Panc1 (cell line): ENCODE measurements at regions not wholly inside any gene's neighbourhood (a gene's known extent, or its start where the extent isn't known, plus 50 kb on each side); places are given as distances from the start of the nearest gene placed in this dataset.

ENCODE experiments used
- ATAC-seq: fragments of 200-7000 bp; cut with Tn5 transposase; 2 replicates; pipeline ENCODE4 v1.9.1; 2020; ENCODE audit warnings: mild to moderate bottlenecking, moderate library complexity
- BruUV-seq: library from RNA; stranded (reverse); fragments of 400-500 nt; replicated peaks from 2 replicates; lab custom pipeline; 2021; lab: Mats Ljungman, UMichigan
- CTCF ChIA-PET: fragments of 300-600 bp; sonication (Branson Sonifier 250); formaldehyde crosslinking; loops from one replicate; lab custom pipeline; 2022; ENCODE audit warnings: antibody characterized with exemption; lab: Charles Lee
- POLR2A ChIA-PET: fragments of 300-600 bp; sonication (Branson Sonifier 250); formaldehyde crosslinking; loops from one replicate; lab custom pipeline; 2022; ENCODE audit warnings: antibody characterized with exemption; lab: Charles Lee
- DNase-seq: peaks from one replicate; pipeline ENCODE4 v3.0.0-alpha.2; 2010; ENCODE audit warnings: low read depth, low spot score
- H3K27ac ChIP-seq: 2 replicates; pipeline ENCODE4 v1.5.1; 2011; ENCODE audit warnings: mild to moderate bottlenecking, low read length, inconsistent platforms
- H3K27me3 ChIP-seq: fragments of 200-500 bp; sonication (Bioruptor generic); 2 replicates; pipeline ENCODE4 v1.6.0; 2014; ENCODE audit warnings: low read length, inconsistent platforms; ENCODE audit not compliant: control insufficient read depth, insufficient read depth
- H3K36me3 ChIP-seq: fragments of 200-500 bp; sonication (Bioruptor generic); 2 replicates; pipeline ENCODE4 v1.5.1; 2014; ENCODE audit warnings: inconsistent platforms, mild to moderate bottlenecking, low read length, moderate library complexity; ENCODE audit not compliant: control insufficient read depth, insufficient read depth
- H3K4me1 ChIP-seq: 2 replicates; pipeline ENCODE4 v1.5.1; 2011; ENCODE audit warnings: inconsistent platforms, mild to moderate bottlenecking, low read length, moderate library complexity; ENCODE audit not compliant: control insufficient read depth, insufficient read depth
- H3K4me3 ChIP-seq, 2 experiments: 2 replicates each; pipeline ENCODE4 v1.5.1; 2011 to 2012; ENCODE audit warnings: low read depth in 2 of 2, low read length in 2 of 2, mild to moderate bottlenecking in 2 of 2, inconsistent platforms in 1 of 2, moderate library complexity in 1 of 2
- H3K9me3 ChIP-seq: fragments of 200-500 bp; sonication (Bioruptor generic); 2 replicates; pipeline ENCODE4 v1.5.1; 2014; ENCODE audit warnings: low read depth, mild to moderate bottlenecking, inconsistent platforms, low read length, moderate library complexity; ENCODE audit not compliant: control insufficient read depth, insufficient read depth
- POLR2AphosphoS5 ChIP-seq: IDR thresholded peaks from 2 replicates; pipeline ENCODE4 v1.6.1; 2012; ENCODE audit warnings: mild to moderate bottlenecking, low read depth, low read length, moderate library complexity
- REST ChIP-seq, 2 experiments: IDR thresholded peaks; 2 replicates each; pipeline ENCODE4 v1.6.1; 2011 to 2012; ENCODE audit warnings: low read depth in 2 of 2, control low read depth in 1 of 2, low read length in 1 of 2, mild to moderate bottlenecking in 1 of 2, moderate library complexity in 1 of 2; ENCODE audit not compliant: insufficient read depth in 1 of 2
- SIN3A ChIP-seq: IDR thresholded peaks from 2 replicates; pipeline ENCODE4 v1.6.1; 2012; ENCODE audit warnings: low read depth, mild to moderate bottlenecking, low read length, moderate library complexity, borderline replicate concordance; ENCODE audit not compliant: insufficient read depth
- TCF7L2 ChIP-seq: IDR thresholded peaks from 2 replicates; pipeline ENCODE4 v1.6.1; 2011; ENCODE audit warnings: mild to moderate bottlenecking, low read depth, low read length, inconsistent platforms
- in situ Hi-C: cut with HindIII; loops from 2 replicates; pipeline ENCODE4 v1.10.0; 2016; ENCODE audit warnings: low sequenced_read_pairs, low pct_unique_long_range_greater_than_20kb
- intact Hi-C: fragments of 100-400 bp; cut with micrococcal nuclease; formaldehyde crosslinking; loops from one replicate; pipeline ENCODE4 v1.10.0; 2022; ENCODE audit not compliant: unreplicated experiment
- TF ChIP-seq, protein P1 (sequence below): fragments of 450-650 bp; IDR thresholded peaks from 2 replicates; pipeline ENCODE4 v1.5.1; 2017; ENCODE audit warnings: mild to moderate bottlenecking

- POLR2A ChIA-PET = no interaction called here
- no peak for ATAC-seq
- H3K4me1 ChIP-seq = no peaks in the 10 kb centered on the region
- TF ChIP-seq POLR2AphosphoS5 (no peak), REST (IDR thresholded peaks at IDR 0.05; ENCODE audit: insufficient read depth in 1 of 2, low read depth in 2 of 2, low read length in 1 of 2) (no peak), TCF7L2 (no peak), SIN3A (no peak)
- TF ChIP-seq, protein P1, sequence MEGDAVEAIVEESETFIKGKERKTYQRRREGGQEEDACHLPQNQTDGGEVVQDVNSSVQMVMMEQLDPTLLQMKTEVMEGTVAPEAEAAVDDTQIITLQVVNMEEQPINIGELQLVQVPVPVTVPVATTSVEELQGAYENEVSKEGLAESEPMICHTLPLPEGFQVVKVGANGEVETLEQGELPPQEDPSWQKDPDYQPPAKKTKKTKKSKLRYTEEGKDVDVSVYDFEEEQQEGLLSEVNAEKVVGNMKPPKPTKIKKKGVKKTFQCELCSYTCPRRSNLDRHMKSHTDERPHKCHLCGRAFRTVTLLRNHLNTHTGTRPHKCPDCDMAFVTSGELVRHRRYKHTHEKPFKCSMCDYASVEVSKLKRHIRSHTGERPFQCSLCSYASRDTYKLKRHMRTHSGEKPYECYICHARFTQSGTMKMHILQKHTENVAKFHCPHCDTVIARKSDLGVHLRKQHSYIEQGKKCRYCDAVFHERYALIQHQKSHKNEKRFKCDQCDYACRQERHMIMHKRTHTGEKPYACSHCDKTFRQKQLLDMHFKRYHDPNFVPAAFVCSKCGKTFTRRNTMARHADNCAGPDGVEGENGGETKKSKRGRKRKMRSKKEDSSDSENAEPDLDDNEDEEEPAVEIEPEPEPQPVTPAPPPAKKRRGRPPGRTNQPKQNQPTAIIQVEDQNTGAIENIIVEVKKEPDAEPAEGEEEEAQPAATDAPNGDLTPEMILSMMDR = no peak
- no peaks in the 10 kb centered on the region for H3K36me3 ChIP-seq
- H3K4me3 ChIP-seq = no peak overlapping the region
- CTCF ChIA-PET = no interaction called here
- H3K9me3 ChIP-seq = no peaks in the 10 kb centered on the region
- in situ Hi-C loops (no loop called here), intact Hi-C loops (no loop called here)
- H3K27me3 ChIP-seq = no peaks in the 10 kb centered on the region
- no peak for DNase-seq
- BruUV-seq = no TSS peak
- H3K27ac ChIP-seq = no peak overlapping the region
Observed at GRCh38 chr5:30034870-30035269, 1158.6 kb upstream of the CDH6 start.

DNA sequence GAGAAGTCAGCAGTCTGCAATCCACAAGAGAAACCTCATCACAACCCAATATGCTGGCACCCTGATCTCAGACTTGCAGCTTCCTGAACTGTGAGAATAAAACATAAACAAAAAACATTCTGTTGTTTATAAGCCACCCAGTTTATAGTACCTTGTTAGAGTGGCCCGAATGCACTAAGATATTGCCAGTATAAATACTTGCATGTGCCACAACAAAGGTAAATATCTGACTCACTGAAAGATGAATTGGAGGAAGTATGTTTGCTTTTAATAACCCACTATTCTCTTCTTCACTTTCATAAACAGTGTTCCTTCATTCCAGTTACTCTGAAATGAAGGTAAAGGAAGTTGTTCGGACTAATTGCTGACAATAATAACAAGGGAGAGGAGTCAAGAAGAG lies 1163.4 kb upstream of the CDH6 start:
- ATAC-seq (no peak), DNase-seq (no peak)
- ChIA-PET POLR2A (no interaction called here), CTCF (no interaction called here)
- in situ Hi-C loops (no loop called here), intact Hi-C loops (no loop called here)
- no peaks in the 10 kb centered on the region for H3K4me1 ChIP-seq
- no peaks in the 10 kb centered on the region for H3K27me3 ChIP-seq
- no peak overlapping the region for H3K27ac ChIP-seq
- H3K4me3 ChIP-seq = no peak overlapping the region
- no TSS peak for BruUV-seq
- no peaks in the 10 kb centered on the region for H3K9me3 ChIP-seq
- TF ChIP-seq REST (IDR thresholded peaks at IDR 0.05; ENCODE audit: insufficient read depth in 1 of 2, low read depth in 2 of 2, low read length in 1 of 2) = no peak
- no peak for TF ChIP-seq POLR2AphosphoS5
- H3K36me3 ChIP-seq = no peaks in the 10 kb centered on the region
